GM21528 (cell line): ENCODE measurements at regions not wholly inside any gene's neighbourhood (a gene's known extent, or its start where the extent isn't known, plus 50 kb on each side); places are given as distances from the start of the nearest gene placed in this dataset.

Source experiments
- ATAC-seq: cut with Tn5 transposase; IDR thresholded peaks from one replicate; pipeline ENCODE4 v1.9.1; 2021; ENCODE audit warnings: mild to moderate bottlenecking, moderate library complexity; ENCODE audit not compliant: unreplicated experiment, low FRiP score

DNA sequence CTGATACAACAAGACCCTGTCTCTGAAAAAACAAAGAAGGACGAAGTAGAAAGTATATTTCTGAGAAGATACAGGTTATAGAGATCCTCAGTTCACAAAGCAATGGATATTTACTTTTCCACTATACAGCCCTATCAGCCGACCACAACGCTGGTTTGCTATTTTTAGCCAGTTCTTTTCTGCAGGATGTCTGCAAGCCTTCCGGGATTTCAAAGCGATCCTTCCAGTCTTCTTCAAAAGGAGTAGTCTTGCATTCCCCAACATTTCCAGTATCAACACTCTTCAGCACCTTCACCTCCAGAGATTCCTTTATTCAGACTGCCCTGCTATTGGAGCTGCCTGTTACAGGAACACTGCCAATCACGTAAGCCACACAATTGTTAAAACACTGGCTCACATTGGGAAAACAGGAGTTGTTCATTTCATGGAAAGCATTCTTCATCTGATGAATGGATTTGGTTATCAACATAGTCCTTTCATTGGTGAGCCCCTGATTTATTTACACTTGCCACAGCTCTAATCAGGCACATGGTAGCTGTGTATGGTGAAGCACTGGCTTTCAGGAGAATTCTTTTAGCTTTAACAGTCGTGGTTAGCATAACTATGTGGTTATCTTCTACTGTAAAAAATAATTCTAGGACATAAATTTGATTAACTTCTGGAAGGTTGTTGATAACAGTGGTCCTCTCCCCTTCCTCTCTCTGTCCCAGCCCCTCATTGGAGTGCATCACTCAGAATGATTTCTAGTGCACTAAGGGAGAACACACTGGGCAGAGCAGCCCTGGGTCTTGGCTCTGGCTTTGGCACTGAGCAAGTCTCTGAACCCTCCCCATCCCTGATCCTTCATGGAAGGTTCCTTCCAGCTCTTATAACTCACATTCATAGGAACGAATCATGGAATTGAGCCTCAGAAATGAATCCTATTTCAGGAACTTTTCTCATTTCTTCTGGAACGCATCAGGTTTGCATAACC lies 109.9 kb upstream of the SORBS2 start:
- no peak for ATAC-seq

DNA sequence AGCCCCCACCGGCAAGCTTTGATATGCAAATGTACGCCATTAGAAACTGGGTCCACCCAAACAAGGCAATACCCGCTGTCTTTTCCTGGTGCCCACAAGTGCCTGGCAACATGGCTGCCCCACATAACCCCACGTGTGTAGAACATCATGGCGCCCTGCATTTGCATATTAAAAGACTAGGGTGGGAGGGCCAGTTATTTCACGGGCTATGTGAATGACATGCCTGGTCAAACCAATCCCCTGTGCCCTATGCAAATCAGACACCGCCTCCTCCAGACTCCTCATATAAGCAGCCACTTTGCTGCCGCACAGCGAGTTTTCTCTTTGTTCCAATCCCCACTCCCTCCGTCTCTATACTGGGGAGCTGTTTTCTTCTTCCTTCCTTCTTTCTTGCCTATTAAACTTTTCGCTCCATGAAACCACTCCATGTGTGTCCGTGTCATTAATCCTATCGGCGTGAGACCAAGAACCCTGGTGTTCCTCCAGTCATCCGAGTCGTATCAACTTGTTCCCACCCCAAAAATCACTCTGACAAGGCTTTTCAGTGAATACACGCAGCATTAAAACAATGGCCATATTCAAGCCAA lies 112.6 kb upstream of the SORBS2 start:
- ATAC-seq: no peak

GRCh38 chr4:185925910-185926360 lies 113.9 kb upstream of the SORBS2 start:
- no peak for ATAC-seq

DNA sequence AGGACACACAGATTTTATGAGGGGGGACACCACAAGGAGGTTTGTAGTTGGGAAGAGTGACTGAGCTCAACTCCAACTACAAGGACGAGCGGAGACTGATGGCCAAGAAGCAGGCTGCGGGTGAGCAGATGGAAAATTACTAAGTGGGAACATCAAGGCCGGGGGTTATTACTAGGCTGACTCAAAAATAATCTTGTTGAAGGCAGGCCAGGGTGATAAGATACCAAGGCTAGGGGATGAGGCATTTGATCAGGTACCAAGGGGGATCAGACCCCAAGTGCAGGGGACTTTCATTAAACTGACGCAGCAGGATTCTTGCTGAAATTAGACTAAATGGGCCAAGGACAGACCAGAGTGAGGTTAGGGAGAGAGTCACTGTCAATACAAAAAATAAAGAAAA lies 119.4 kb upstream of the SORBS2 start:
- no peak for ATAC-seq

GRCh38 chr4:185931986-185932385 lies 120.0 kb upstream of the SORBS2 start:
- no peak for ATAC-seq

DNA sequence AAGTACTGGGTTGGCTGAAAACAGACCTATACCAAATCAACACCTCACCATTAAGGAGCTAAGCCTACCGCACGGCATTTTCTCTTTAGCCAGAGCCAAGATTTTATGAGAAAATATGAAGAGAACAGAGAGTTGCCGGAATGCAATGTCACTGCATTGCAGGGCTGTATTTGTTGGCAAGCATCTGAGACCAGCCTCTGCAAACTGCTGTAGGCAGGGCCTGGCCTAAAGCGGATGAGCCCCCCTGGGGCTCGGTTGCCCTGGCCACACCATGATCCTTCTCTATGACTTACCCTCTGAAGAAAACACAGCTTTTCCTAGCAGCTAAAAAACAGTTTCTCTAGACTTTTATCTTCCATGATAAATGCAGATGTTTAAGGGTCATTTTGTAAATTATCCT lies 120.5 kb upstream of the SORBS2 start:
- no peak for ATAC-seq

DNA sequence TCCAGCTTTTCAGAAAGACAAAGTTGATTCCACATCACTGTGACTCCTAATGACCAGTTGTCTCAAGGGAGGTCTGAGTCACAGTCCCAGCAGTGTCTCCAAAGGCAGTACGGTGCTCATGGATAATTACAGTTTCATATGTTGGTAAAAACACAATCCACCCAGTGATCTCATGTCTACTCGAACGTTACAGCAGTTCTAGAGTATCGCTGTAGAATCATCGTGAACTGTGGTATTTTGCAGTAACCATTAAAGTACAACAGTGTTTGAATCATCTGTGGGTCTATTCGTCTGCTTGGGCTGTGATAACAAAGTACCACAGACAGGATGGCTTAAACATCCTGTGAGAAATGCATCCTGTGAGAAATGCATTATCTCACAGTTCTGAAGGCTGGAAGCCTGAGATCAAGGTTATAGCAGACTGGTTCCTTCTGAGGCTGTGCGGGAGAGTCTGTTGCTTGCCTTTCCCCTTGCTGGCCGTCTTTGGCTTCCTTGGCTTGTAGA lies 121.1 kb upstream of the SORBS2 start:
- no peak for ATAC-seq

GRCh38 chr4:185936650-185937376 lies 124.8 kb upstream of the SORBS2 start:
- no peak for ATAC-seq

- no peak for ATAC-seq
Measured at GRCh38 chr4:185938654-185939053, 126.7 kb upstream of the SORBS2 start.

DNA sequence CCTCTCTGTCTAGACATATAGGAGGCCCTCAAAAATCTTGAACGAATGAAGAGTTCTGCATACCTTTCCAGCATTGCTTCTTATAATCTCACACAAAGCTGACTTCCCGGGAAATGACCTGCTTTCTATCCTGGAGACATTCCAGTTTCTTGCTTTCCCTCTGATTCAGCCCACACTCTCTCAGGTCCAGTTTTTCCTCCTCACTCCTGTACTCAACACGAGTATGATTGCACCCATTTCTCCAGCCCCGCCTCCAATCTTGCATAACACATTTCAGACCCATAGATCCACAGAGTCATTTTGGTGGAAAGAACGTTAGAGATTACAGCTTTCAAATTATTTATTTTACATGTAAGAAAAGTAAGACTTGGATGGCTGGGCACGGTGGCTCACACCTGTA lies 127.5 kb upstream of the TLR3 start:
- ATAC-seq: no peak

GRCh38 chr4:185945252-185945651 lies 123.7 kb upstream of the TLR3 start:
- ATAC-seq: no peak

- no peak for ATAC-seq
Measured at GRCh38 chr4:185945906-185946305, 123.0 kb upstream of the TLR3 start.

GRCh38 chr4:185950891-185951290 lies 118.1 kb upstream of the TLR3 start:
- no peak for ATAC-seq

GRCh38 chr4:185955151-185955770 lies 113.7 kb upstream of the TLR3 start:
- no peak for ATAC-seq

- no peak for ATAC-seq
Measured at GRCh38 chr4:185955826-185956543, 113.0 kb upstream of the TLR3 start.

DNA sequence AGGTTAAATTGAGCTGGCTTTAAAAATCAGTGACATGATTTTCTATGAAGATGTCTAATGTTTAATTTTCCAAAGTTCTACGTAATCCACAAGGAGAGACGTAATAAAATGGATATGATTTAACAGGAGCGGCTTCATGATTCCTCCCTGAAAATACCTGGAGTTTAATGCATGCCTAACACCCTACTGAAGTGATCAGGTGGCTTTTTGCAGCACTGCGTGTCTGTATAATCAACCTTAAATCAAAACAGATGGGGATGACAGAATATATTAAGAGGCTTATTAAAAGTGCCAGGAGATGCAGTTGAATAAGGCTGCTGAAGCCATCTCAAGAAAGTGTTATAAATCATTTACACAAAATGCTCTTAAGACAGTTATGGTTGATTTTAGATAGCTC lies 112.4 kb upstream of the TLR3 start:
- no peak for ATAC-seq

GRCh38 chr4:185958094-185958747 lies 110.7 kb upstream of the TLR3 start:
- ATAC-seq: no peak

GRCh38 chr4:185965426-185966384 lies 103.3 kb upstream of the TLR3 start:
- ATAC-seq: no peak
